ENCODE measurements at regions not wholly inside any gene's neighbourhood (a gene's known extent, or its start where the extent isn't known, plus 50 kb on each side); places are given as distances from the start of the nearest gene placed in this dataset.

DNA sequence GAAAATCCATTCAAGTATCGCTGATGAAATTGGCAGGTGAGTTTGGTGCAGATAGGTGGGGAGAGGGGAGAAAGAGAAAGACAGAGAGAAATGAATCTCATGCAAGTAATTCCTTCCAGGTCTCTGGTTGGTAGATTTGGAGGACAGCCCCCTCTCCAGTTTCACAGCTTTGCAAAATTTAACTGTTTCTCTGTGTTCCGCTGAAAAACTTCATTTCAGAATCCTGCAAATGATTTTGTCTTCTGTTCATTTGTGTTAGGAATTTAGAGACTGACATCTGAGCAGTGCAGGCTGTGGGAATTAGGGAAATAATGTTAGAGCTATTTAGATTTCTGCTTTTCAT is 328.5 kb downstream of the FBXW7 start:
- TF ChIP-seq, protein P1, sequence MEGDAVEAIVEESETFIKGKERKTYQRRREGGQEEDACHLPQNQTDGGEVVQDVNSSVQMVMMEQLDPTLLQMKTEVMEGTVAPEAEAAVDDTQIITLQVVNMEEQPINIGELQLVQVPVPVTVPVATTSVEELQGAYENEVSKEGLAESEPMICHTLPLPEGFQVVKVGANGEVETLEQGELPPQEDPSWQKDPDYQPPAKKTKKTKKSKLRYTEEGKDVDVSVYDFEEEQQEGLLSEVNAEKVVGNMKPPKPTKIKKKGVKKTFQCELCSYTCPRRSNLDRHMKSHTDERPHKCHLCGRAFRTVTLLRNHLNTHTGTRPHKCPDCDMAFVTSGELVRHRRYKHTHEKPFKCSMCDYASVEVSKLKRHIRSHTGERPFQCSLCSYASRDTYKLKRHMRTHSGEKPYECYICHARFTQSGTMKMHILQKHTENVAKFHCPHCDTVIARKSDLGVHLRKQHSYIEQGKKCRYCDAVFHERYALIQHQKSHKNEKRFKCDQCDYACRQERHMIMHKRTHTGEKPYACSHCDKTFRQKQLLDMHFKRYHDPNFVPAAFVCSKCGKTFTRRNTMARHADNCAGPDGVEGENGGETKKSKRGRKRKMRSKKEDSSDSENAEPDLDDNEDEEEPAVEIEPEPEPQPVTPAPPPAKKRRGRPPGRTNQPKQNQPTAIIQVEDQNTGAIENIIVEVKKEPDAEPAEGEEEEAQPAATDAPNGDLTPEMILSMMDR (IDR thresholded peaks at IDR 0.05; ENCODE audit: insufficient read depth, low read depth, low read length), result no peak
- H3K36me3 ChIP-seq (ENCODE audit: control insufficient read depth, insufficient read depth, low read length), result no peaks in the 10 kb centered on the region
- H3K27me3 ChIP-seq (ENCODE audit: control insufficient read depth, insufficient read depth, low read length), result peaks cover 5% of the 10 kb centered on the region
- DNase-seq (ENCODE audit: low read depth), result no peak
- no peak overlapping the region for H3K4me3 ChIP-seq (ENCODE audit: low read depth, low read length)
- POLR2A ChIA-PET, result no interaction called here
- CTCF ChIA-PET, result no interaction called here

DNA sequence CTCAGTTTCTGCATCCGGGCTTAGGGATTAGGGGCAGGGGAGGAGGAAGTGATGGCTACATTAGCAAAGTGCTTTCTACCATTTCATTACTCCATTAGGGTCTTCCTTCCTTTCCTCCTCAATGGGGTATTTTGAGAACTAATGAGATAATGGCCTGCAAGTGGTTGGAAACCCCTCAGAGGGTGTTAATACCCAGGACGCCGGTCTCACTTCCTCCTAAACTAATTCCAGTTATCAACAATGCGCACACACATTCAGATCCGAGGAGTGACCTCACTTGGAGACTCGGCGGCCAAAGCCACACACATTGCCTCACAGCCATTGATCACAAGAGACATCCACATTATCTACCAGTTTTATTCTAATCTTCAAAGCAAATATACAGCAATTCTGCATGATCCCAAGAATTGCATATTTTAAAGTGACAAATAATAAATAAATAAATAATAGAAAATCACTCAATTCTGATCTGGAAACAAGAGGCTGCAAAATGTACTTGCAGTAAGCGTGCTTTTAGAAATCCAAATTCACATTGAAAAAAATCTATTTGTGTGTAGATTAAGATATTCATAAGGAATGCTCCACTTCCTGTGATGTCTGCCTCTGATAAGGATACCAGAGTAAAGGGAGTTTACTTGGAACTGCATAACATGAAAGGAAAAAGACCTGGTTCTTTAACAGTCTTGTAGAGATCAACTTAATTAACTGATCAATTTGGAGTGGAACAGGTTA is 329.1 kb downstream of the FBXW7 start:
- peaks cover 5% of the 10 kb centered on the region for H3K27me3 ChIP-seq (ENCODE audit: control insufficient read depth, insufficient read depth, low read length)
- no peak for DNase-seq (ENCODE audit: low read depth)
- POLR2A ChIA-PET, result no interaction called here
- no peaks in the 10 kb centered on the region for H3K36me3 ChIP-seq (ENCODE audit: control insufficient read depth, insufficient read depth, low read length)
- TF ChIP-seq, protein P1 (IDR thresholded peaks at IDR 0.05; ENCODE audit: insufficient read depth, low read depth, low read length), result no peak
- CTCF ChIA-PET, result no interaction called here
- no peak overlapping the region for H3K4me3 ChIP-seq (ENCODE audit: low read depth, low read length)

DNA sequence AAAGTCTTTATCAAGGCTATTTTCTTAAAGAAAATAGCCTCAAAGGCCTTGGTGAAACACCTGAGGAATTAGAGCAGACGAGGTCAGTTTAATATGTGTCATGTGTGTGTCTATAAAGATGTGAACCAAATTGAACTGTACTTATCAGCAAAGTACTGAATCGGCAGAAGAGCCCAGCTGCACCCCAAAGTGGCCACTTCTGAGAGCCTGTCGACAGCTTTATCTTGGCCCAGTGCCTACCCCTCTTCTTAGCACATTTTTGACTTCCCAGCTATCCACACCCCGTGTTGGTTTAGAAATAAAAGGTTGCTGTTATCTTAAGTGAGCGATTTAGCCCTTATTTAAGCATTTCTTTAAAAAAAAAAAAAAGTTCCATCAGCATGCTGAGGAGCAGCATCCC is 329.7 kb downstream of the FBXW7 start:
- POLR2A ChIA-PET, result no interaction called here

DNA sequence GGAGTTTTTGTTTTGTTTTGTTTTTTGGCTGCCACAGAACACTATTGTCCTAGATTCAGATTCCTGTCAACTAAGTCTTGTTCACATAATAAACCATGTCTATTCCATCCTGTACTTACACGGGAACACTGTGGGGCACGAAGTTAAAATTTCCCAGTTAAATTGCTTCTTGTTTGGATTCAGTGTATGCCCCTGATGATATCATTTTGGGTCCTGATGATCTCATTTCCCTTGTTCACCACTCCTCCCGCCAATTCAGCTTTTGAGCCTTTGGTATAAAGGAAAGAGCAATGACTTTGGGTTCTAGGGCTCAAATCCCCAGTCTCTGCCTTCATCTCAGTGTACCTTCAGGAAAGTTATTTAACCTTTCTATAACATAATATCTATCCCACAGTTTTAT is 333.5 kb downstream of the FBXW7 start:
- H3K27me3 ChIP-seq (ENCODE audit: control insufficient read depth, insufficient read depth, low read length), result peaks cover 4% of the 10 kb centered on the region
- ChIA-PET CTCF (interaction anchor here (0.6 kb wide), 1 partner anchor 13 kb away, joined by 3 read pairs; no protein-coding TSS in a partner anchor), POLR2A (no interaction called here)
- TF ChIP-seq, protein P1 (IDR thresholded peaks at IDR 0.05; ENCODE audit: insufficient read depth, low read depth, low read length), result no peak
- no peak for DNase-seq (ENCODE audit: low read depth)
- H3K36me3 ChIP-seq (ENCODE audit: control insufficient read depth, insufficient read depth, low read length), result no peaks in the 10 kb centered on the region
- H3K4me3 ChIP-seq (ENCODE audit: low read depth, low read length), result no peak overlapping the region

More for the DNA sequence above, 329.7 kb downstream of the FBXW7 start:
- no peak for DNase-seq (ENCODE audit: low read depth)
- CTCF ChIA-PET, result no interaction called here
- no peak overlapping the region for H3K4me3 ChIP-seq (ENCODE audit: low read depth, low read length)
- TF ChIP-seq, protein P1 (IDR thresholded peaks at IDR 0.05; ENCODE audit: insufficient read depth, low read depth, low read length), result no peak
- H3K36me3 ChIP-seq (ENCODE audit: control insufficient read depth, insufficient read depth, low read length), result no peaks in the 10 kb centered on the region
- peaks cover 5% of the 10 kb centered on the region for H3K27me3 ChIP-seq (ENCODE audit: control insufficient read depth, insufficient read depth, low read length)

DNA sequence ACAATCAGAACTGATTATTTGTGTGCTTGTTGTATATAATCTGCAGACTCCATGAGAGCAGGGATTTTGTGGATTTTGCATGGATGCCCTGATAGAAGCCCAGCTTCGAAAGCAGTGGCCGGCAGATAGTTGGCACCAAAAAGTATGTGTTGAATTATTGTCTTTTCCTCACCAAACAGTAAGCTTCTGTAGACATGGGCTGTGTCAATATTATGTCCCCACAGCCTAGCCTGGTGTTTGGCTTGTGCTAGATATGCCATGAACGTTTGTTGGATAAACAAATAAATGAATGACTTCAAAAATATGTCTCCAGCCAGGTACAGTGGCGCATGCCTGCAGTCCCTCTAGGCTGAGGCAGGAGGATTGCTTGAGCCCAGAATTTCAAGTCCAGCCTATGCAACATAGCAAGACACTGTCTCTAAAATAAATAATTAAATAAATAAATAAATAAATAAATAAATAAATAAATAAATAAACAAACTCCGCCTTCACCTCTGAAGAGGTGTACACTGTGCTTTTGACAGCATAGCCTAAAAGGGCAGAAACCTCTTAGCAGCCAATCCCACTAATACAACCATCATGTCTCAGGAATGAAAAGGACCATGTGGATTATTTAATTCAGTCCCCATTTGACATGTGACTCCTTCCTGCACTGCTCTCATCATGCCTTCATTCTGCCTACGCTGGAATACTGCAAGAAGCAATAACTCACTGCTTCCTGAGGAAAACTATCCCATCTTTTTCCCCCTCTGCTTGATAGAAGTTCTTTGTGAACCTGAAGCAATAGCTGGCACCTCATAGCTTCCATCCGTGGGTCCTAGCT is 335.2 kb downstream of the FBXW7 start:
- H3K4me3 ChIP-seq (ENCODE audit: low read depth, low read length), result no peak overlapping the region
- POLR2A ChIA-PET, result no interaction called here
- no peaks in the 10 kb centered on the region for H3K36me3 ChIP-seq (ENCODE audit: control insufficient read depth, insufficient read depth, low read length)

More for the DNA sequence above, 335.2 kb downstream of the FBXW7 start:
- no peak for DNase-seq (ENCODE audit: low read depth)
- CTCF ChIA-PET, result interaction anchor here (0.5 kb wide), 1 partner anchor 63 kb away, joined by 3 read pairs; no protein-coding TSS in a partner anchor
- peaks cover 4% of the 10 kb centered on the region for H3K27me3 ChIP-seq (ENCODE audit: control insufficient read depth, insufficient read depth, low read length)
- TF ChIP-seq, protein P1 (IDR thresholded peaks at IDR 0.05; ENCODE audit: insufficient read depth, low read depth, low read length), result no peak

All from BJ (cell line).